ENCODE measurements at regions not wholly inside any gene's neighbourhood (a gene's known extent, or its start where the extent isn't known, plus 50 kb on each side); places are given as distances from the start of the nearest gene placed in this dataset.
A peak's percentile ranks its signal among the peaks of the same experiment; 100 is the strongest.

DNA sequence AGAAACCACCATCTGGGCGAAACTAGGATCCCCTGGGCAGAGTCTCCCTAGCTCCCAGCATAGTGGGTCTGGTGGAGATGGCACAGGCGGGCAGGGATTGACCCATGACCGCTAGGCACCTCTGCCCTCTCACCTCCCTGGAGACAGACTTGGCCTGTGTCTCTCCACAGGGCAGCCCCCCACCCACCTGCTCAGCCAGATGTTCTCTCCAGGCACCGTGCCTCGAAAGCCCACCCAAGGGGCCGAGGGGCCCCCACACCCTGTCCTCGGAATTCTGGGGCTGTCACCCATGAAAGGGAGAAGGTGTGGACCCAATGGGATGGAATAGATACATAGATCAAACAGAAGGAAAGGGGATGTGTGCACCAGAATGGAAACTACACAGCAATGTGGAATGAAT lies 229.1 kb upstream of the RTL1 start:
- no peak overlapping the region for H4K91ac ChIP-seq (ENCODE audit: low read length)
- peak overlapping the region in 1 of 2 experiments; percentile 26 for H3K14ac ChIP-seq (ENCODE audit: low read length in 2 of 2)
- H3K4me3 ChIP-seq (ENCODE audit: insufficient read depth in 1 of 2, low read depth in 1 of 2, low read length in 2 of 2) = no peak overlapping the region
- H4K8ac ChIP-seq (ENCODE audit: low read length) = no peak overlapping the region
- no peak overlapping the region for H3K27ac ChIP-seq (ENCODE audit: low read length, poor library complexity, severe bottlenecking)
- no peak overlapping the region for H2BK15ac ChIP-seq (ENCODE audit: low read depth, poor library complexity, severe bottlenecking)
- no peak overlapping the region for H3K9ac ChIP-seq (ENCODE audit: low read length)
- peaks cover 38 to 45% of the 10 kb centered on the region in 2 experiments for H3K27me3 ChIP-seq (ENCODE audit: control insufficient read depth in 1 of 2, insufficient read depth in 1 of 2, low read length in 2 of 2)
- no peak overlapping the region for H2BK12ac ChIP-seq (ENCODE audit: low read length in 2 of 2)
- no peaks in the 10 kb centered on the region for H3K9me3 ChIP-seq (ENCODE audit: control insufficient read depth, low read length)
- no peak for DNase-seq
- H2AK5ac ChIP-seq (ENCODE audit: low read length, severe bottlenecking) = no peak overlapping the region
- H2BK120ac ChIP-seq (ENCODE audit: low read depth, low read length) = no peak overlapping the region
- H3K4me2 ChIP-seq (ENCODE audit: low read length, poor library complexity, severe bottlenecking) = no peak overlapping the region
- no peak overlapping the region for H3K4ac ChIP-seq (ENCODE audit: low read depth in 1 of 2, low read length in 2 of 2)
- H3K79me1 ChIP-seq (replicated peaks; ENCODE audit: low read length, poor library complexity, severe bottlenecking) = no peaks in the 10 kb centered on the region
- H3K18ac ChIP-seq (ENCODE audit: low read depth in 1 of 2, low read length in 2 of 2) = no peak overlapping the region
- H3K23ac ChIP-seq (ENCODE audit: low read length in 2 of 2) = no peak overlapping the region
- no peak overlapping the region for H2BK5ac ChIP-seq (ENCODE audit: low read depth, low read length, poor library complexity, severe bottlenecking)
- no peaks in the 10 kb centered on the region for H3K4me1 ChIP-seq (ENCODE audit: control insufficient read depth, insufficient read depth, low read depth, low read length)
- 75% methylated on average over 7 of the region's 7 CpGs for WGBS
- no peaks in the 10 kb centered on the region for H3K36me3 ChIP-seq (ENCODE audit: control insufficient read depth in 1 of 2, insufficient read depth in 2 of 2, low read depth in 1 of 2, low read length in 2 of 2)
- no peak overlapping the region for H2AFZ ChIP-seq (ENCODE audit: low read depth, low read length)

DNA sequence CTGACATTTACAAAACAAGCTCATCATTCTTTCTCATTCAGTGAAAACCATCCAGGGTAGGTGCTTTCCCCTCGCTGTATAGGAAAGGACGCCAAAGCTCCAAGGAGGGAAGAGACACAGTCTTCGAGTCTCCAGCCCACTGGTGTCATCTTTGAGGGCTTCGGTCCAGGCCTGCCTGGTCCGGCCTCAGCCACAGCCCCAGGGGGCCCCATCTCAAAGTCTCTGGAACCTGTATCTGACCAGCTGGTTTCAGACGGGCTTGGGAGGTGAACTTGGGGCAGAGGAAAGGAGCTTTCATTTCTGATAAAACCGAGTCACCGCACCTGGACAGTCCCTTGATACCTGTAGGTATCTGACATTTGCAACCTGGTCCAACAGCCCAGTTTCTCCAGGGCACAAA lies 229.5 kb upstream of the RTL1 start:
- Histone ChIP-seq H4K8ac (ENCODE audit: low read length) (no peak overlapping the region), H3K9ac (ENCODE audit: low read length) (no peak overlapping the region), H3K23ac (ENCODE audit: low read length in 2 of 2) (no peak overlapping the region), H2AK5ac (ENCODE audit: low read length, severe bottlenecking) (no peak overlapping the region), H3K9me3 (ENCODE audit: control insufficient read depth, low read length) (no peaks in the 10 kb centered on the region), H3K36me3 (ENCODE audit: control insufficient read depth in 1 of 2, insufficient read depth in 2 of 2, low read depth in 1 of 2, low read length in 2 of 2) (no peaks in the 10 kb centered on the region), H3K4me1 (ENCODE audit: control insufficient read depth, insufficient read depth, low read depth, low read length) (no peaks in the 10 kb centered on the region), H3K27me3 (ENCODE audit: control insufficient read depth in 1 of 2, insufficient read depth in 1 of 2, low read length in 2 of 2) (peaks cover 36 to 41% of the 10 kb centered on the region in 2 experiments), H3K4ac (ENCODE audit: low read depth in 1 of 2, low read length in 2 of 2) (no peak overlapping the region), H3K18ac (ENCODE audit: low read depth in 1 of 2, low read length in 2 of 2) (no peak overlapping the region), H3K79me1 (replicated peaks; ENCODE audit: low read length, poor library complexity, severe bottlenecking) (no peaks in the 10 kb centered on the region), H2BK5ac (ENCODE audit: low read depth, low read length, poor library complexity, severe bottlenecking) (no peak overlapping the region), H2BK120ac (ENCODE audit: low read depth, low read length) (no peak overlapping the region), H3K27ac (ENCODE audit: low read length, poor library complexity, severe bottlenecking) (no peak overlapping the region), H3K4me3 (ENCODE audit: insufficient read depth in 1 of 2, low read depth in 1 of 2, low read length in 2 of 2) (no peak overlapping the region), H2BK15ac (ENCODE audit: low read depth, poor library complexity, severe bottlenecking) (no peak overlapping the region), H3K14ac (ENCODE audit: low read length in 2 of 2) (no peak overlapping the region), H4K91ac (ENCODE audit: low read length) (no peak overlapping the region), H3K4me2 (ENCODE audit: low read length, poor library complexity, severe bottlenecking) (no peak overlapping the region), H2AFZ (ENCODE audit: low read depth, low read length) (peak overlapping the region; percentile 18), H2BK12ac (ENCODE audit: low read length in 2 of 2) (no peak overlapping the region)
- DNase-seq = no peak
- WGBS = 87% methylated on average over 8 of the region's 8 CpGs

DNA sequence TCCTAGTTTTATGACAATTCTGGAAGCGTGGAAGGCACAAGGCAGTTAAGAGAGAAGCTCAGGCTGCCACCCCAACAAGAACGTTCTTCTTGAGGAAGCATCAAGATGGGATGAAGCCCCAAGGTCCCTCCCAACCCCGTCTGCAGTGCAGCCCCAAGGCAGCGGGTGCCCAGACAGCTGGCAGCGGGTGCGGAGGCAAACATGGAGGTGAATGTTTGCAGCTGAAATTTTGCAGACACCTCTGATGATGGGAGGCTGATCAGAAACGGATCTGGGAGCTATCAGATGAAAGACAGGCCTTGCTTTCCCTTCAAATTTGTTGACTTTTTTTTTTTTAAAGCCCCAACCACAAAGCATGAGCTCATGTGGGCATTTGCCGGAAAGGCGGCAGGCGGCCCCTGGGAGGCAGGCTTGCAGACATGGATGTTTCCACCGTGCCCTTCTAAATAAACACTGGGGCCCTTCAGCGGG lies 230.7 kb upstream of the RTL1 start:
- no peak overlapping the region for H2BK12ac ChIP-seq (ENCODE audit: low read length in 2 of 2)
- H3K27me3 ChIP-seq (ENCODE audit: control insufficient read depth in 1 of 2, insufficient read depth in 1 of 2, low read length in 2 of 2) = peaks cover 25 to 30% of the 10 kb centered on the region in 2 experiments
- H2AK5ac ChIP-seq (ENCODE audit: low read length, severe bottlenecking) = no peak overlapping the region
- H3K79me1 ChIP-seq (replicated peaks; ENCODE audit: low read length, poor library complexity, severe bottlenecking) = no peaks in the 10 kb centered on the region
- H2BK120ac ChIP-seq (ENCODE audit: low read depth, low read length) = no peak overlapping the region
- no peak overlapping the region for H3K23ac ChIP-seq (ENCODE audit: low read length in 2 of 2)
- H3K9me3 ChIP-seq (ENCODE audit: control insufficient read depth, low read length) = no peaks in the 10 kb centered on the region
- no peak overlapping the region for H3K4me2 ChIP-seq (ENCODE audit: low read length, poor library complexity, severe bottlenecking)
- no peak overlapping the region for H3K27ac ChIP-seq (ENCODE audit: low read length, poor library complexity, severe bottlenecking)
- no peak overlapping the region for H2AFZ ChIP-seq (ENCODE audit: low read depth, low read length)
- no peak overlapping the region for H3K14ac ChIP-seq (ENCODE audit: low read length in 2 of 2)
- H2BK15ac ChIP-seq (ENCODE audit: low read depth, poor library complexity, severe bottlenecking) = no peak overlapping the region
- H3K9ac ChIP-seq (ENCODE audit: low read length) = no peak overlapping the region
- H4K91ac ChIP-seq (ENCODE audit: low read length) = no peak overlapping the region
- H2BK5ac ChIP-seq (ENCODE audit: low read depth, low read length, poor library complexity, severe bottlenecking) = no peak overlapping the region
- H3K4ac ChIP-seq (ENCODE audit: low read depth in 1 of 2, low read length in 2 of 2) = no peak overlapping the region
- no peak overlapping the region for H3K18ac ChIP-seq (ENCODE audit: low read depth in 1 of 2, low read length in 2 of 2)
- H3K4me3 ChIP-seq (ENCODE audit: insufficient read depth in 1 of 2, low read depth in 1 of 2, low read length in 2 of 2) = no peak overlapping the region
- no peak overlapping the region for H4K8ac ChIP-seq (ENCODE audit: low read length)
- H3K4me1 ChIP-seq (ENCODE audit: control insufficient read depth, insufficient read depth, low read depth, low read length) = no peaks in the 10 kb centered on the region
- DNase-seq = no peak
- WGBS = 71% methylated on average over 10 of the region's 12 CpGs
- no peaks in the 10 kb centered on the region for H3K36me3 ChIP-seq (ENCODE audit: control insufficient read depth in 1 of 2, insufficient read depth in 2 of 2, low read depth in 1 of 2, low read length in 2 of 2)

DNA sequence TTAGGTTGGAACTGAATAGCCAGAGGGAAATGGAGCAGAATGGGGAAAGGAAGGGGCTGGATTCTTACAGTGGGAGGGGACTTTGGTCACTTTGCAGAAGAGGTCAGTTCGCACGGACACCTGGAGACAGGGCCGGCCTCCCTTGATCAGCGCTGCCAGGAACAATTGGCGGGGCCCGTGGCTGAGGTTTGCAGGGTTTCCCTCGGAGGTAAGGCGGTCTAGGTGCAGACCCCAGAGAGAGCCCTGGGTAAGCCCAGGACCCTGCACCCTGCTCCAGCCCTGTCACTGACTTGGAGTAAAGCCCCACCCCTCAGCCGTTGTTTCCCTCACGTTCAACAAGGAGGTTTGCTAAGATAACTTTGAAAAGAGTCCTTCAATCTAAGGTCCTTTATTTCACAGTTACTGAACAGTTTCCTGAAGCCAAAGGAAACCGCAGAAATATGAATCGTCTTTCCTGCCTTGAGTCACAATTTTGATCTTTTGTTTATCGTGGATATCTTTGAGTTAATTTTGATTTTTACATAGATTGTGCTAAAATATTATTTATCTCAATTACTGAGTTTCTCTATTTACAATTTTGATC lies 231.4 kb upstream of the RTL1 start:
- Histone ChIP-seq H3K27me3 (ENCODE audit: control insufficient read depth in 1 of 2, insufficient read depth in 1 of 2, low read length in 2 of 2) (peaks cover 22 to 23% of the 10 kb centered on the region in 2 experiments), H3K18ac (ENCODE audit: low read depth in 1 of 2, low read length in 2 of 2) (no peak overlapping the region), H2AFZ (ENCODE audit: low read depth, low read length) (no peak overlapping the region), H3K9me3 (ENCODE audit: control insufficient read depth, low read length) (no peaks in the 10 kb centered on the region), H3K23ac (ENCODE audit: low read length in 2 of 2) (no peak overlapping the region), H3K27ac (ENCODE audit: low read length, poor library complexity, severe bottlenecking) (no peak overlapping the region), H3K9ac (ENCODE audit: low read length) (no peak overlapping the region), H4K8ac (ENCODE audit: low read length) (no peak overlapping the region), H3K4ac (ENCODE audit: low read depth in 1 of 2, low read length in 2 of 2) (no peak overlapping the region), H2BK12ac (ENCODE audit: low read length in 2 of 2) (no peak overlapping the region), H3K36me3 (ENCODE audit: control insufficient read depth in 1 of 2, insufficient read depth in 2 of 2, low read depth in 1 of 2, low read length in 2 of 2) (no peaks in the 10 kb centered on the region), H3K79me1 (replicated peaks; ENCODE audit: low read length, poor library complexity, severe bottlenecking) (no peaks in the 10 kb centered on the region), H3K4me2 (ENCODE audit: low read length, poor library complexity, severe bottlenecking) (no peak overlapping the region), H3K4me1 (ENCODE audit: control insufficient read depth, insufficient read depth, low read depth, low read length) (no peaks in the 10 kb centered on the region), H2BK15ac (ENCODE audit: low read depth, poor library complexity, severe bottlenecking) (no peak overlapping the region), H3K4me3 (ENCODE audit: insufficient read depth in 1 of 2, low read depth in 1 of 2, low read length in 2 of 2) (no peak overlapping the region), H4K91ac (ENCODE audit: low read length) (no peak overlapping the region), H2BK5ac (ENCODE audit: low read depth, low read length, poor library complexity, severe bottlenecking) (no peak overlapping the region), H2BK120ac (ENCODE audit: low read depth, low read length) (no peak overlapping the region), H3K14ac (ENCODE audit: low read length in 2 of 2) (no peak overlapping the region), H2AK5ac (ENCODE audit: low read length, severe bottlenecking) (no peak overlapping the region)
- DNase-seq = no peak
- 86% methylated on average over 12 of the region's 13 CpGs for WGBS
